C4-2B (cell line): ENCODE measurements at regions not wholly inside any gene's neighbourhood (a gene's known extent, or its start where the extent isn't known, plus 50 kb on each side); places are given as distances from the start of the nearest gene placed in this dataset.

ENCODE experiments used
- H3K27ac ChIP-seq: fragments of 450-650 bp; 2 replicates; pipeline ENCODE4 v1.5.1; 2017
- ZFX ChIP-seq: fragments of 450-650 bp; IDR thresholded peaks from 2 replicates; pipeline ENCODE4 v1.6.1; 2017
- TF ChIP-seq, protein P1 (sequence below): fragments of 450-650 bp; conservative IDR thresholded peaks from 2 replicates; pipeline ENCODE4 v1.5.1; 2017; ENCODE audit warnings: mild to moderate bottlenecking

- TF ChIP-seq ZFX: no peak
- TF ChIP-seq, protein P1, sequence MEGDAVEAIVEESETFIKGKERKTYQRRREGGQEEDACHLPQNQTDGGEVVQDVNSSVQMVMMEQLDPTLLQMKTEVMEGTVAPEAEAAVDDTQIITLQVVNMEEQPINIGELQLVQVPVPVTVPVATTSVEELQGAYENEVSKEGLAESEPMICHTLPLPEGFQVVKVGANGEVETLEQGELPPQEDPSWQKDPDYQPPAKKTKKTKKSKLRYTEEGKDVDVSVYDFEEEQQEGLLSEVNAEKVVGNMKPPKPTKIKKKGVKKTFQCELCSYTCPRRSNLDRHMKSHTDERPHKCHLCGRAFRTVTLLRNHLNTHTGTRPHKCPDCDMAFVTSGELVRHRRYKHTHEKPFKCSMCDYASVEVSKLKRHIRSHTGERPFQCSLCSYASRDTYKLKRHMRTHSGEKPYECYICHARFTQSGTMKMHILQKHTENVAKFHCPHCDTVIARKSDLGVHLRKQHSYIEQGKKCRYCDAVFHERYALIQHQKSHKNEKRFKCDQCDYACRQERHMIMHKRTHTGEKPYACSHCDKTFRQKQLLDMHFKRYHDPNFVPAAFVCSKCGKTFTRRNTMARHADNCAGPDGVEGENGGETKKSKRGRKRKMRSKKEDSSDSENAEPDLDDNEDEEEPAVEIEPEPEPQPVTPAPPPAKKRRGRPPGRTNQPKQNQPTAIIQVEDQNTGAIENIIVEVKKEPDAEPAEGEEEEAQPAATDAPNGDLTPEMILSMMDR: no peak
- H3K27ac ChIP-seq: no peak overlapping the region
Measured at GRCh38 chr10:128839701-128840100, 627.3 kb upstream of the MGMT start.

DNA sequence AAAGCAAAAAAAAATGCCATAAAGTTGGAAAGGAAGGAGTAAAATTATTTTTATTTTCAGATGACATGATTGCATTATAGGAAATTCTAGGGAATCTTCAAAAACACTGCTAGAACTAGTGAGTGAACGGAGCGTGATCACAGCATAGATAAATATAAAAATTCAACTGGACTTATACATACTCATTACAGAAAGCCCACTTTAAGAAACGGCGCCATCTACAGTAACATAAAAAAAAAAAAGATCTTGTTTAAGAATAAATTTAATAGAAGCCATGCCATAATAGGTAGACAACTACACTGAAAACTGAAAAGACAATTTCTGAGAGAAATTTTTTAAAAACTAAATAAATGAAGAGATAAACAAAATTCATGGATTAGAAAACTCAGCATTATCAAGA, 623.1 kb upstream of the MGMT start:
- no peak for TF ChIP-seq ZFX
- TF ChIP-seq, protein P1: peak; percentile 72
- no peak overlapping the region for H3K27ac ChIP-seq

DNA sequence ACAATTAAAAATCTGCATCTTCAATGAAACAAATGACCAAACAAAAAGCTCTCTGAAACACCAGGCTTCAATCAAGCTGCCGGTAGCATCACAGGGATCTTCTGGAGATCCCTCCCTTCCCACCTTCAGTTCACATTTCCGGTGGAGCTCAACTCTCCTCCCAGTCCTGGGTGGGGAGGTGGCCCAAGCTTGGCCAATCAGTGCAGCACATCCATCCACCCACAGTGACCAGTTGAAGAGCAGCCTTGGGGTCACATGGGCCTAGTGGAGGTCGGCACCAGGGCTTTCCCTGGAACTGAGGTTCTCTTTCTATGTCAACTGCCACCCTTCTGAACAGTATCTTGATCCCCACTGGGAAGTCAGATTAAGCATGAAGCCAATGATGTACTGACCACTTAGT, 620.1 kb upstream of the MGMT start:
- no peak for TF ChIP-seq ZFX
- H3K27ac ChIP-seq: no peak overlapping the region

- H3K27ac ChIP-seq: no peak overlapping the region
- TF ChIP-seq ZFX: no peak
- TF ChIP-seq, protein P1: no peak
Measured at GRCh38 chr10:128848810-128849209, 618.2 kb upstream of the MGMT start.

DNA sequence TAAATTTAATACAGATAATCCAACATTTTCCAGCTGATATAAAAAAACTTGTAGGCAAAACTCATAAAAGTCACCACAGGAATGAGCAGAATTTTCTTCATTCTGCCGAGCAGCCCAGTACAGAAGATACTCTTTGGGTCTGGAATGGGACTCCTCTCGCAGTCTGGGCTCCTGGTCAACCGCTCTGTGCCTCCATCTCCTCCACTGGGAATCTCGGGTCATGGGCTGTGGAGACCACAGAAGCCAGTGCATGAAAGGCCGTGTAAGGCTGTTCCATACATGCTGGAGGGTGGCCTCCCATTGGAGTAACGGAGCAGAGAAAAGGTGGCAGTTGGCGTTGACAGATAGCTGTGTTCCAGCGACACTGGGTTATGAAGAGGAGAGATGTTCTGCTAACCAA, 616.4 kb upstream of the MGMT start:
- no peak overlapping the region for H3K27ac ChIP-seq
- TF ChIP-seq, protein P1: no peak
- no peak for TF ChIP-seq ZFX

GRCh38 chr10:128851281-128851680, 615.8 kb upstream of the MGMT start:
- H3K27ac ChIP-seq: no peak overlapping the region
- TF ChIP-seq, protein P1: no peak
- no peak for TF ChIP-seq ZFX

- H3K27ac ChIP-seq: no peak overlapping the region
- TF ChIP-seq ZFX: no peak
- TF ChIP-seq, protein P1: no peak
Measured at GRCh38 chr10:128851726-128852125, 615.3 kb upstream of the MGMT start.

- TF ChIP-seq ZFX: no peak
- TF ChIP-seq, protein P1: no peak
- H3K27ac ChIP-seq: no peak overlapping the region
Measured at GRCh38 chr10:128852449-128852848, 614.6 kb upstream of the MGMT start.
